ENCODE measurements at regions not wholly inside any gene's neighbourhood (a gene's known extent, or its start where the extent isn't known, plus 50 kb on each side); places are given as distances from the start of the nearest gene placed in this dataset.

DNA sequence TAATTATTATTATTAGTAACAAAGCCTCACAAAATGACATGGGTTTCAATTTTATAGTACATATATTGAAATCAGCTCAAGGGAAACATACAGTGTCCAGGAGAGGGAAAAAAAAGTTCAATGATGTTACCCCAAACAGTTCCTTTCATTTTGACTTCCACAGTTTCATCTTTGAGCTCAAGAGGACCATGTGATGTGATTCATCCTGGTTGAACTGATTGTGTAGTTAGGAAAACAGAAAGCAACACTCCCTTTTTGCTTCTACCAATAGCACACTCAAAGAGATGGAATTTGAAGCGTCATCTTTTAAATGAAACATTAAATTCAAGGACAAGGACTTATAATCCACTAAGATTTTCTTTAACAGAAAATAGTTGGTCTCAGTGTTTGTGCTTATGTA, 461.0 kb downstream of the FOXG1 start:
- Histone ChIP-seq H3K4me2 (replicated peaks; ENCODE audit: extremely low read depth, low read length, poor library complexity, severe bottlenecking) (no peak overlapping the region), H4K20me1 (ENCODE audit: insufficient read depth, low read length) (no peaks in the 10 kb centered on the region), H2AFZ (ENCODE audit: insufficient read depth, low read depth, low read length, poor library complexity, severe bottlenecking) (no peak overlapping the region), H3K9me3 (replicated peaks in 1 of 2; ENCODE audit: control insufficient read depth in 1 of 2, insufficient read depth in 1 of 2, low read length in 2 of 2) (no peaks in the 10 kb centered on the region), H3K27ac (ENCODE audit: low read depth in 1 of 2, low read length in 2 of 2) (no peak overlapping the region), H3K79me2 (ENCODE audit: insufficient read depth, low read length) (no peaks in the 10 kb centered on the region), H3K36me3 (replicated peaks in 1 of 2; ENCODE audit: control insufficient read depth in 1 of 2, insufficient read depth in 2 of 2, low read length in 2 of 2) (no peaks in the 10 kb centered on the region), H3K27me3 (ENCODE audit: control insufficient read depth in 2 of 2, insufficient read depth in 2 of 2, low read length in 2 of 2) (no peaks in the 10 kb centered on the region), H3K4me1 (ENCODE audit: control insufficient read depth in 1 of 2, insufficient read depth in 2 of 2, low read length in 2 of 2) (no peaks in the 10 kb centered on the region), H3K9ac (ENCODE audit: insufficient read depth, low read length, poor library complexity, severe bottlenecking) (no peak overlapping the region), H3K4me3 (replicated peaks in 1 of 3; ENCODE audit: low read depth in 2 of 3, low read length in 3 of 3) (no peak overlapping the region)
- no peaks in the 10 kb centered on the region for H3K4me1 Mint-ChIP-seq
- DNase-seq = no peak
- no peaks in the 10 kb centered on the region for H3K27me3 Mint-ChIP-seq (ENCODE audit: low read depth in 3 of 3)
- intact Hi-C loops (cut with micrococcal nuclease) = no loop called here
- no peaks in the 10 kb centered on the region for H3K9me3 Mint-ChIP-seq
- no peaks in the 10 kb centered on the region for H3K36me3 Mint-ChIP-seq
- H3K4me3 Mint-ChIP-seq = no peak overlapping the region
- H3K27ac Mint-ChIP-seq = no peak overlapping the region
- TF ChIP-seq, protein P1, sequence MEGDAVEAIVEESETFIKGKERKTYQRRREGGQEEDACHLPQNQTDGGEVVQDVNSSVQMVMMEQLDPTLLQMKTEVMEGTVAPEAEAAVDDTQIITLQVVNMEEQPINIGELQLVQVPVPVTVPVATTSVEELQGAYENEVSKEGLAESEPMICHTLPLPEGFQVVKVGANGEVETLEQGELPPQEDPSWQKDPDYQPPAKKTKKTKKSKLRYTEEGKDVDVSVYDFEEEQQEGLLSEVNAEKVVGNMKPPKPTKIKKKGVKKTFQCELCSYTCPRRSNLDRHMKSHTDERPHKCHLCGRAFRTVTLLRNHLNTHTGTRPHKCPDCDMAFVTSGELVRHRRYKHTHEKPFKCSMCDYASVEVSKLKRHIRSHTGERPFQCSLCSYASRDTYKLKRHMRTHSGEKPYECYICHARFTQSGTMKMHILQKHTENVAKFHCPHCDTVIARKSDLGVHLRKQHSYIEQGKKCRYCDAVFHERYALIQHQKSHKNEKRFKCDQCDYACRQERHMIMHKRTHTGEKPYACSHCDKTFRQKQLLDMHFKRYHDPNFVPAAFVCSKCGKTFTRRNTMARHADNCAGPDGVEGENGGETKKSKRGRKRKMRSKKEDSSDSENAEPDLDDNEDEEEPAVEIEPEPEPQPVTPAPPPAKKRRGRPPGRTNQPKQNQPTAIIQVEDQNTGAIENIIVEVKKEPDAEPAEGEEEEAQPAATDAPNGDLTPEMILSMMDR (IDR thresholded peaks at IDR 0.05) = no peak
- WGBS (ENCODE audit: insufficient coverage) = no CpG with 5 or more reads among the region's 1 CpG

DNA sequence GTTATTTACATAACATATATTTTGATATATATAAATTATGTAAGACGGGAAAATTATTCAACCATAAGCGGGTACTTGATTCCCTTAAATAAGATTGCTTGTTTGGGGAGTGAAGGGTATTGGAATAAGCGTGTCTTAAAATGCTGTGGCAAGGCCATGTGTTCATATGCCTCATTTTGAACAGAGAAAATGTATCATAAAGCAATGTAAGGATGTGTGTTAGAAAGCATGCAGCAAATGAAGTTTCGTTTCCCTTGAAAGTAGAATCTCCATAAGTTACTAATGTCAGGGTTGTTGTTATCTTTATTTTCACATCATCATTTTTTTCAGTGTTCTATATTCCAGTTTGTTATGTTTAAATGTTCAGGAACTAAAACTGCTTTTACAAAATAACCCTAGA, 465.6 kb downstream of the FOXG1 start:
- no peak overlapping the region for H3K4me3 ChIP-seq (replicated peaks in 1 of 3; ENCODE audit: low read depth in 2 of 3, low read length in 3 of 3)
- H3K79me2 ChIP-seq (ENCODE audit: insufficient read depth, low read length) = no peaks in the 10 kb centered on the region
- intact Hi-C loops (cut with micrococcal nuclease) = no loop called here
- 100% methylated on average over 2 of the region's 4 CpGs for WGBS (ENCODE audit: insufficient coverage)
- no peak overlapping the region for H3K27ac ChIP-seq (ENCODE audit: low read depth in 1 of 2, low read length in 2 of 2)
- no peak overlapping the region for H3K4me2 ChIP-seq (replicated peaks; ENCODE audit: extremely low read depth, low read length, poor library complexity, severe bottlenecking)
- no peak overlapping the region for H2AFZ ChIP-seq (ENCODE audit: insufficient read depth, low read depth, low read length, poor library complexity, severe bottlenecking)
- Mint-ChIP-seq H3K4me1 (no peaks in the 10 kb centered on the region), H3K4me3 (no peak overlapping the region), H3K36me3 (no peaks in the 10 kb centered on the region), H3K27ac (no peak overlapping the region), H3K27me3 (ENCODE audit: low read depth in 3 of 3) (no peaks in the 10 kb centered on the region), H3K9me3 (no peaks in the 10 kb centered on the region)
- no peaks in the 10 kb centered on the region for H4K20me1 ChIP-seq (ENCODE audit: insufficient read depth, low read length)
- no peak for DNase-seq
- no peaks in the 10 kb centered on the region for H3K27me3 ChIP-seq (ENCODE audit: control insufficient read depth in 2 of 2, insufficient read depth in 2 of 2, low read length in 2 of 2)
- H3K9ac ChIP-seq (ENCODE audit: insufficient read depth, low read length, poor library complexity, severe bottlenecking) = no peak overlapping the region
- H3K9me3 ChIP-seq (replicated peaks in 1 of 2; ENCODE audit: control insufficient read depth in 1 of 2, insufficient read depth in 1 of 2, low read length in 2 of 2) = no peaks in the 10 kb centered on the region
- H3K4me1 ChIP-seq (ENCODE audit: control insufficient read depth in 1 of 2, insufficient read depth in 2 of 2, low read length in 2 of 2) = no peaks in the 10 kb centered on the region
- no peaks in the 10 kb centered on the region for H3K36me3 ChIP-seq (replicated peaks in 1 of 2; ENCODE audit: control insufficient read depth in 1 of 2, insufficient read depth in 2 of 2, low read length in 2 of 2)
- TF ChIP-seq, protein P1 (IDR thresholded peaks at IDR 0.05) = no peak
